ENCODE measurements at regions not wholly inside any gene's neighbourhood (a gene's known extent, or its start where the extent isn't known, plus 50 kb on each side); places are given as distances from the start of the nearest gene placed in this dataset.

- Histone ChIP-seq H3K27me3 (peaks cover 0 to 33% (median 0%) of the 10 kb centered on the region in 9 donors), H3K4me1 (no peaks in the 10 kb centered on the region), H3K4me3 (no peak overlapping the region), H3K36me3 (no peaks in the 10 kb centered on the region), H3K27ac (no peak overlapping the region), H3K9me3 (peaks cover 0 to 6% (median 0%) of the 10 kb centered on the region in 12 donors)
- WGBS, 4 donors: 62 to 71% (median 66%) methylated on average over 3 of the region's 3 CpGs
- intact Hi-C loops (cut with DNase I): no loop called here
- DNase-seq: no peak
- no peak for ATAC-seq
- no peak for TF ChIP-seq POLR2A (IDR thresholded peaks at IDR 0.05)
- no peak for TF ChIP-seq CTCF (IDR thresholded peaks at IDR 0.05)
These were observed 87.4 kb upstream of the BACE2 start for GRCh38 chr21:41080485-41081121.

- Histone ChIP-seq H3K27ac (no peak overlapping the region), H3K9me3 (peaks cover 0 to 6% (median 0%) of the 10 kb centered on the region in 12 donors), H3K4me3 (no peak overlapping the region), H3K4me1 (no peaks in the 10 kb centered on the region), H3K36me3 (no peaks in the 10 kb centered on the region), H3K27me3 (peaks cover 0 to 19% (median 0%) of the 10 kb centered on the region in 9 donors)
- DNase-seq: no peak
- intact Hi-C loops (cut with DNase I): no loop called here
- no peak for TF ChIP-seq CTCF (IDR thresholded peaks at IDR 0.05)
- no peak for TF ChIP-seq POLR2A (IDR thresholded peaks at IDR 0.05)
- WGBS, 4 donors: 80 to 87% (median 82%) methylated on average over 5 of the region's 5 CpGs
- no peak for ATAC-seq
These were observed 81.4 kb upstream of the BACE2 start for GRCh38 chr21:41086569-41086968.

GRCh38 chr21:41090981-41091380 lies 77.0 kb upstream of the BACE2 start:
- Histone ChIP-seq H3K36me3 (no peaks in the 10 kb centered on the region), H3K4me1 (no peaks in the 10 kb centered on the region), H3K9me3 (no peaks in the 10 kb centered on the region), H3K4me3 (no peak overlapping the region), H3K27me3 (peaks cover 0 to 10% (median 0%) of the 10 kb centered on the region in 9 donors), H3K27ac (no peak overlapping the region)
- no peak for ATAC-seq
- DNase-seq: no peak
- 33 to 52% (median 40%) methylated on average over 6 of the region's 6 CpGs for WGBS, 4 donors
- TF ChIP-seq CTCF (IDR thresholded peaks at IDR 0.05) (no peak), POLR2A (IDR thresholded peaks at IDR 0.05) (no peak)
- intact Hi-C loops (cut with DNase I): no loop called here

- peaks cover 0 to 6% (median 0%) of the 10 kb centered on the region in 9 donors for H3K27me3 ChIP-seq
- no peak overlapping the region for H3K4me3 ChIP-seq
- no peaks in the 10 kb centered on the region for H3K36me3 ChIP-seq
- ATAC-seq (no peak), DNase-seq (no peak)
- no peaks in the 10 kb centered on the region for H3K4me1 ChIP-seq
- 48 to 57% (median 51%) methylated on average over 2 of the region's 2 CpGs for WGBS, 4 donors
- H3K9me3 ChIP-seq: no peaks in the 10 kb centered on the region
- TF ChIP-seq POLR2A (IDR thresholded peaks at IDR 0.05): no peak
- no peak for TF ChIP-seq CTCF (IDR thresholded peaks at IDR 0.05)
- intact Hi-C loops (cut with DNase I): no loop called here
- H3K27ac ChIP-seq: no peak overlapping the region
These were observed 76.3 kb upstream of the BACE2 start for GRCh38 chr21:41091616-41092015.
